ENCODE measurements at regions not wholly inside any gene's neighbourhood (a gene's known extent, or its start where the extent isn't known, plus 50 kb on each side); places are given as distances from the start of the nearest gene placed in this dataset.

- H3K27me3 ChIP-seq (ENCODE audit: control insufficient read depth, extremely low read depth, insufficient read depth, low read length) = no peaks in the 10 kb centered on the region
- no peak overlapping the region for H3K9ac ChIP-seq (ENCODE audit: control insufficient read depth, extremely low read depth, insufficient read depth, low read length)
- H3K36me3 ChIP-seq (ENCODE audit: control insufficient read depth in 2 of 2, extremely low read depth in 1 of 2, insufficient read depth in 2 of 2, low read length in 2 of 2) = no peaks in the 10 kb centered on the region
- H3K79me2 ChIP-seq (ENCODE audit: control insufficient read depth, insufficient read depth, low read length) = no peaks in the 10 kb centered on the region
- no peaks in the 10 kb centered on the region for H4K20me1 ChIP-seq (ENCODE audit: control insufficient read depth, extremely low read depth, insufficient read depth, low read length)
- FAIRE-seq (no peak), DNase-seq (ENCODE audit: low read depth, low spot score) (no peak)
- no peaks in the 10 kb centered on the region for H3K9me3 ChIP-seq (ENCODE audit: control insufficient read depth, low read depth, low read length)
- no peak overlapping the region for H2AFZ ChIP-seq (ENCODE audit: control insufficient read depth, low read length)
- no peaks in the 10 kb centered on the region for H3K9me1 ChIP-seq (ENCODE audit: control insufficient read depth, extremely low read depth, insufficient read depth, low read length)
- H3K27ac ChIP-seq (ENCODE audit: control insufficient read depth, insufficient read depth, low read length) = no peak overlapping the region
- TF ChIP-seq CTCF (optimal IDR thresholded peaks at IDR 0.05 in 1 of 3, IDR thresholded peaks at IDR 0.05 in 1 of 3, conservative IDR thresholded peaks at IDR 0.05 in 1 of 3; ENCODE audit: extremely low read depth in 1 of 3, insufficient read depth in 2 of 3, low read length in 3 of 3) = no peak
- no peak for TF ChIP-seq EZH2 (IDR thresholded peaks at IDR 0.05; ENCODE audit: low read length)
- no peak overlapping the region for H3K4me3 ChIP-seq (ENCODE audit: control insufficient read depth in 2 of 3, extremely low read depth in 1 of 3, insufficient read depth in 2 of 3, low read depth in 1 of 3, low read length in 3 of 3)
- dilution Hi-C loops (cut with MboI; ENCODE audit: extremely low pct_ligation_motif_present, low sequenced_read_pairs) = no loop called here
- H3K4me1 ChIP-seq (ENCODE audit: control insufficient read depth, extremely low read depth, insufficient read depth, low read length) = no peaks in the 10 kb centered on the region
- H3K4me2 ChIP-seq (ENCODE audit: control insufficient read depth, extremely low read depth, insufficient read depth, low read depth, low read length) = no peak overlapping the region
Measured at GRCh38 chr16:26909623-26910022, 157.1 kb upstream of the C16orf82 start.

- Histone ChIP-seq H3K9me3 (ENCODE audit: control insufficient read depth, low read depth, low read length) (no peaks in the 10 kb centered on the region), H3K4me1 (ENCODE audit: control insufficient read depth, extremely low read depth, insufficient read depth, low read length) (no peaks in the 10 kb centered on the region), H3K36me3 (ENCODE audit: control insufficient read depth in 2 of 2, extremely low read depth in 1 of 2, insufficient read depth in 2 of 2, low read length in 2 of 2) (no peaks in the 10 kb centered on the region), H3K27me3 (ENCODE audit: control insufficient read depth, extremely low read depth, insufficient read depth, low read length) (no peaks in the 10 kb centered on the region), H2AFZ (ENCODE audit: control insufficient read depth, low read length) (no peak overlapping the region), H4K20me1 (ENCODE audit: control insufficient read depth, extremely low read depth, insufficient read depth, low read length) (no peaks in the 10 kb centered on the region), H3K9me1 (ENCODE audit: control insufficient read depth, extremely low read depth, insufficient read depth, low read length) (no peaks in the 10 kb centered on the region), H3K79me2 (ENCODE audit: control insufficient read depth, insufficient read depth, low read length) (no peaks in the 10 kb centered on the region), H3K4me2 (ENCODE audit: control insufficient read depth, extremely low read depth, insufficient read depth, low read depth, low read length) (no peak overlapping the region), H3K9ac (ENCODE audit: control insufficient read depth, extremely low read depth, insufficient read depth, low read length) (no peak overlapping the region), H3K4me3 (ENCODE audit: control insufficient read depth in 2 of 3, extremely low read depth in 1 of 3, insufficient read depth in 2 of 3, low read depth in 1 of 3, low read length in 3 of 3) (no peak overlapping the region), H3K27ac (ENCODE audit: control insufficient read depth, insufficient read depth, low read length) (no peak overlapping the region)
- dilution Hi-C loops (cut with MboI; ENCODE audit: extremely low pct_ligation_motif_present, low sequenced_read_pairs) = no loop called here
- TF ChIP-seq EZH2 (IDR thresholded peaks at IDR 0.05; ENCODE audit: low read length) (no peak), CTCF (optimal IDR thresholded peaks at IDR 0.05 in 1 of 3, IDR thresholded peaks at IDR 0.05 in 1 of 3, conservative IDR thresholded peaks at IDR 0.05 in 1 of 3; ENCODE audit: extremely low read depth in 1 of 3, insufficient read depth in 2 of 3, low read length in 3 of 3) (no peak)
- no peak for FAIRE-seq
- DNase-seq (ENCODE audit: low read depth, low spot score) = no peak
Measured at GRCh38 chr16:26911436-26911835, 155.3 kb upstream of the C16orf82 start.
